Peyer's patch (tissue), 4 donors: ENCODE measurements at regions not wholly inside any gene's neighbourhood (a gene's known extent, or its start where the extent isn't known, plus 50 kb on each side); places are given as distances from the start of the nearest gene placed in this dataset.

Experiments
- POLR2A ChIP-seq, 2 donors: fragments of 450-650 bp; IDR thresholded peaks; one replicate each; pipeline ENCODE4 v1.5.1; 2017; ENCODE audit warnings: antibody characterized with exemption in 2 of 2, mild to moderate bottlenecking in 2 of 2, moderate library complexity in 2 of 2
- TF ChIP-seq, protein P1 (sequence below), 6 experiments: fragments of 450-650 bp in 4 of 6; fragments of 200-600 bp in 2 of 6; sonication (generic) in 1 of 6; IDR thresholded peaks; one replicate each; pipeline ENCODE4 v1.5.1; 2017 to 2019; ENCODE audit warnings: antibody characterized with exemption in 6 of 6, mild to moderate bottlenecking in 3 of 6, moderate library complexity in 1 of 6

- no peak for TF ChIP-seq POLR2A (IDR thresholded peaks at IDR 0.05)
- TF ChIP-seq, protein P1, sequence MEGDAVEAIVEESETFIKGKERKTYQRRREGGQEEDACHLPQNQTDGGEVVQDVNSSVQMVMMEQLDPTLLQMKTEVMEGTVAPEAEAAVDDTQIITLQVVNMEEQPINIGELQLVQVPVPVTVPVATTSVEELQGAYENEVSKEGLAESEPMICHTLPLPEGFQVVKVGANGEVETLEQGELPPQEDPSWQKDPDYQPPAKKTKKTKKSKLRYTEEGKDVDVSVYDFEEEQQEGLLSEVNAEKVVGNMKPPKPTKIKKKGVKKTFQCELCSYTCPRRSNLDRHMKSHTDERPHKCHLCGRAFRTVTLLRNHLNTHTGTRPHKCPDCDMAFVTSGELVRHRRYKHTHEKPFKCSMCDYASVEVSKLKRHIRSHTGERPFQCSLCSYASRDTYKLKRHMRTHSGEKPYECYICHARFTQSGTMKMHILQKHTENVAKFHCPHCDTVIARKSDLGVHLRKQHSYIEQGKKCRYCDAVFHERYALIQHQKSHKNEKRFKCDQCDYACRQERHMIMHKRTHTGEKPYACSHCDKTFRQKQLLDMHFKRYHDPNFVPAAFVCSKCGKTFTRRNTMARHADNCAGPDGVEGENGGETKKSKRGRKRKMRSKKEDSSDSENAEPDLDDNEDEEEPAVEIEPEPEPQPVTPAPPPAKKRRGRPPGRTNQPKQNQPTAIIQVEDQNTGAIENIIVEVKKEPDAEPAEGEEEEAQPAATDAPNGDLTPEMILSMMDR (IDR thresholded peaks at IDR 0.05), result peak in 4 of 6 experiments; percentile 15 to 31 (median 24)
Measured at GRCh38 chr11:21933095-21933494, 259.8 kb upstream of the ANO5 start.
